Transverse colon (tissue), 4 donors: ENCODE measurements at regions not wholly inside any gene's neighbourhood (a gene's known extent, or its start where the extent isn't known, plus 50 kb on each side); places are given as distances from the start of the nearest gene placed in this dataset.

Source experiments
- POLR2A ChIP-seq: fragments of 450-650 bp; IDR thresholded peaks from one replicate; pipeline ENCODE4 v1.6.1; 2016; ENCODE audit warnings: antibody characterized with exemption, mild to moderate bottlenecking, moderate library complexity
- POLR2AphosphoS5 ChIP-seq, 3 donors: sonication (generic); formaldehyde crosslinking; IDR thresholded peaks; one replicate each; pipeline ENCODE4 v1.6.1; 2016; ENCODE audit warnings: antibody characterized with exemption in 3 of 3
- TF ChIP-seq, protein P1 (sequence below), 5 experiments: fragments of 200-600 bp in 3 of 5; fragments of 450-650 bp in 2 of 5; sonication (generic) in 3 of 5; IDR thresholded peaks; 1 replicate in 2 of 5; 2 replicates in 3 of 5; pipeline ENCODE4 v1.5.1; 2016 to 2017; ENCODE audit warnings: antibody characterized with exemption in 5 of 5, inconsistent platforms in 3 of 5, mild to moderate bottlenecking in 2 of 5, moderate library complexity in 1 of 5

DNA sequence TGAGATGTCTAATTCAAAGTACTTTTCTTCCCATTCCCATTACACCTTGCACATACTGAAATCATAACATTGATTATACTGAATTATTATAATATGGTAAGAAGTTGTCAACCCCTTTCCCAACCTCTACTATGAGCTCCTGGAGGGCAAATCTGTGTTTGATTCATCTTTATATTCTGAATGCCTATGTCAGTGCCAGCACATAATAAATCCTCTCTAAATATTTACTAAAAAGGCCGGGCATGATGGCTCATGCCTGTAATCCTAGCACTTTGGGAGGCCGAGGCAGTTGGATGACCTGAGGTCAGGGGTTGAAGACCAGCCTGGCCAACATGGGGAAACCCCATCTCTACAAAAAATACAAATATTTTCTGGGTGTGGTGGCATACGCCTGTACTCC is 392.5 kb upstream of the CADM2 start:
- TF ChIP-seq, protein P1, sequence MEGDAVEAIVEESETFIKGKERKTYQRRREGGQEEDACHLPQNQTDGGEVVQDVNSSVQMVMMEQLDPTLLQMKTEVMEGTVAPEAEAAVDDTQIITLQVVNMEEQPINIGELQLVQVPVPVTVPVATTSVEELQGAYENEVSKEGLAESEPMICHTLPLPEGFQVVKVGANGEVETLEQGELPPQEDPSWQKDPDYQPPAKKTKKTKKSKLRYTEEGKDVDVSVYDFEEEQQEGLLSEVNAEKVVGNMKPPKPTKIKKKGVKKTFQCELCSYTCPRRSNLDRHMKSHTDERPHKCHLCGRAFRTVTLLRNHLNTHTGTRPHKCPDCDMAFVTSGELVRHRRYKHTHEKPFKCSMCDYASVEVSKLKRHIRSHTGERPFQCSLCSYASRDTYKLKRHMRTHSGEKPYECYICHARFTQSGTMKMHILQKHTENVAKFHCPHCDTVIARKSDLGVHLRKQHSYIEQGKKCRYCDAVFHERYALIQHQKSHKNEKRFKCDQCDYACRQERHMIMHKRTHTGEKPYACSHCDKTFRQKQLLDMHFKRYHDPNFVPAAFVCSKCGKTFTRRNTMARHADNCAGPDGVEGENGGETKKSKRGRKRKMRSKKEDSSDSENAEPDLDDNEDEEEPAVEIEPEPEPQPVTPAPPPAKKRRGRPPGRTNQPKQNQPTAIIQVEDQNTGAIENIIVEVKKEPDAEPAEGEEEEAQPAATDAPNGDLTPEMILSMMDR (IDR thresholded peaks at IDR 0.05) = no peak
- TF ChIP-seq POLR2AphosphoS5 (IDR thresholded peaks at IDR 0.05) = no peak
- TF ChIP-seq POLR2A = no peak
